Neuronal stem cell (in vitro differentiated cells): ENCODE measurements at regions not wholly inside any gene's neighbourhood (a gene's known extent, or its start where the extent isn't known, plus 50 kb on each side); places are given as distances from the start of the nearest gene placed in this dataset.
A peak's percentile ranks its signal among the peaks of the same experiment; 100 is the strongest.

Experiments
- DNase-seq: peaks from one replicate; pipeline ENCODE4 v3.0.0-alpha.2; 2013; ENCODE audit warnings: low spot score
- H2AFZ ChIP-seq: one replicate; pipeline ENCODE4 v1.6.1; 2013; ENCODE audit warnings: mild to moderate bottlenecking, low read length, inconsistent platforms
- H2AK5ac ChIP-seq: 2 replicates; pipeline ENCODE4 v1.6.1; 2013; ENCODE audit warnings: low read depth, mild to moderate bottlenecking, inconsistent platforms, low read length, moderate library complexity, mixed read lengths
- H2BK120ac ChIP-seq: 2 replicates; pipeline ENCODE4 v1.6.1; 2013; ENCODE audit warnings: low read depth, mild to moderate bottlenecking, inconsistent platforms, low read length, moderate library complexity, mixed read lengths
- H2BK12ac ChIP-seq: one replicate; pipeline ENCODE4 v1.6.1; 2013; ENCODE audit warnings: low read length, inconsistent platforms
- H2BK15ac ChIP-seq: 2 replicates; pipeline ENCODE4 v1.6.1; 2013; ENCODE audit warnings: mild to moderate bottlenecking, low read length, inconsistent platforms, mixed read lengths
- H2BK5ac ChIP-seq: one replicate; pipeline ENCODE4 v1.6.1; 2013; ENCODE audit warnings: inconsistent platforms, mild to moderate bottlenecking, low read length, moderate library complexity
- H3K14ac ChIP-seq: one replicate; pipeline ENCODE4 v1.6.1; 2013; ENCODE audit warnings: low read length, inconsistent platforms
- H3K18ac ChIP-seq: 2 replicates; pipeline ENCODE4 v1.6.1; 2013; ENCODE audit warnings: low read length, inconsistent platforms
- H3K23ac ChIP-seq: 2 replicates; pipeline ENCODE4 v1.6.1; 2013; ENCODE audit warnings: low read depth, mild to moderate bottlenecking, mixed read lengths, low read length, inconsistent platforms; ENCODE audit not compliant: poor library complexity
- H3K27ac ChIP-seq: replicated peaks from 3 replicates; pipeline ENCODE4 v1.5.1; 2013; ENCODE audit warnings: low read length, inconsistent platforms
- H3K27me3 ChIP-seq, 3 experiments: 2 replicates each; pipeline ENCODE4 v1.6.1; 2013; ENCODE audit warnings: low read length in 3 of 3, mild to moderate bottlenecking in 2 of 3, inconsistent platforms in 1 of 3, low read depth in 1 of 3, mixed read lengths in 1 of 3, moderate library complexity in 1 of 3; ENCODE audit not compliant: control insufficient read depth in 3 of 3, insufficient read depth in 3 of 3
- H3K36me3 ChIP-seq, 2 donors: replicated peaks in 1 of 2; 2 replicates each; pipeline ENCODE4 v1.6.1; 2013; ENCODE audit warnings: low read length in 2 of 2; ENCODE audit not compliant: control insufficient read depth in 2 of 2, insufficient read depth in 2 of 2
- H3K4ac ChIP-seq: 2 replicates; pipeline ENCODE4 v1.6.1; 2013; ENCODE audit warnings: inconsistent platforms, mild to moderate bottlenecking, low read length, moderate library complexity
- H3K4me1 ChIP-seq, 2 donors: 1 replicate in 1 of 2; 2 replicates in 1 of 2; pipeline ENCODE4 v1.6.1; 2013; ENCODE audit warnings: low read length in 2 of 2, low read depth in 1 of 2; ENCODE audit not compliant: control insufficient read depth in 2 of 2, insufficient read depth in 1 of 2
- H3K4me2 ChIP-seq: one replicate; pipeline ENCODE4 v1.6.1; 2013; ENCODE audit warnings: mild to moderate bottlenecking, low read length, inconsistent platforms; ENCODE audit not compliant: insufficient read depth, poor library complexity, severe bottlenecking
- H3K4me3 ChIP-seq, 2 donors: 2 replicates each; pipeline ENCODE4 v1.5.1; 2013; ENCODE audit warnings: low read length in 2 of 2, mild to moderate bottlenecking in 2 of 2, inconsistent platforms in 1 of 2, moderate library complexity in 1 of 2
- H3K79me1 ChIP-seq: one replicate; pipeline ENCODE4 v1.6.1; 2013; ENCODE audit warnings: low read depth, mild to moderate bottlenecking, inconsistent platforms, low read length, moderate library complexity
- H3K9ac ChIP-seq: one replicate; pipeline ENCODE4 v1.6.1; 2013; ENCODE audit warnings: mild to moderate bottlenecking, low read depth, low read length, inconsistent platforms; ENCODE audit not compliant: poor library complexity
- H3K9me3 ChIP-seq, 2 donors: replicated peaks in 1 of 2; 2 replicates each; pipeline versions ENCODE3 to v1.6.1; 2013; ENCODE audit warnings: low read length in 2 of 2, mild to moderate bottlenecking in 2 of 2, inconsistent platforms in 1 of 2, low read depth in 1 of 2, mixed read lengths in 1 of 2, moderate library complexity in 1 of 2; ENCODE audit not compliant: control insufficient read depth in 2 of 2, insufficient read depth in 1 of 2
- H4K8ac ChIP-seq: one replicate; pipeline ENCODE4 v1.6.1; 2013; ENCODE audit warnings: low read depth, mild to moderate bottlenecking, inconsistent platforms, low read length, moderate library complexity
- H4K91ac ChIP-seq: one replicate; pipeline ENCODE4 v1.6.1; 2013; ENCODE audit warnings: low read length, low read depth, mild to moderate bottlenecking, inconsistent platforms; ENCODE audit not compliant: poor library complexity
- WGBS, 2 donors: extraction: QIAGEN DNeasy Blood & Tissue Kit; methylation state at CpG; one replicate each; pipeline ENCODE4 v1.1.7; 2013; ENCODE audit warnings: missing lambda C conversion rate in 2 of 2, mixed read lengths in 1 of 2; ENCODE audit not compliant: insufficient read length in 2 of 2, insufficient replicate concordance in 1 of 2; ENCODE audit errors: extremely low coverage in 2 of 2; 5-methylcytosine and 5-hydroxymethylcytosine counted together

GRCh38 chr14:31964490-31964889 lies 112.6 kb upstream of the ARHGAP5 start:
- no CpG with 5 or more reads among the region's 6 CpGs for WGBS, 2 donors

GRCh38 chr14:31965071-31965734 lies 111.9 kb upstream of the ARHGAP5 start:
- no peak overlapping the region for H3K14ac ChIP-seq
- H2BK120ac ChIP-seq, result no peak overlapping the region
- peaks cover 0 to 2% of the 10 kb centered on the region in 2 donors for H3K9me3 ChIP-seq
- no peak overlapping the region for H3K9ac ChIP-seq
- no peaks in the 10 kb centered on the region for H3K36me3 ChIP-seq
- H3K18ac ChIP-seq, result peak overlapping the region; percentile 37
- no peak overlapping the region for H2BK12ac ChIP-seq
- H2AFZ ChIP-seq, result no peak overlapping the region
- no peak overlapping the region for H3K4ac ChIP-seq
- H3K4me1 ChIP-seq, result peaks cover 0 to 15% of the 10 kb centered on the region in 2 donors
- H3K79me1 ChIP-seq, result no peaks in the 10 kb centered on the region
- no peak overlapping the region for H2AK5ac ChIP-seq
- WGBS, 2 donors, result no CpG with 5 or more reads among the region's 11 CpGs
- H3K27me3 ChIP-seq, result no peaks in the 10 kb centered on the region
- H3K4me2 ChIP-seq, result no peak overlapping the region
- H3K27ac ChIP-seq, result no peak overlapping the region
- no peak overlapping the region for H3K23ac ChIP-seq
- H2BK5ac ChIP-seq, result no peak overlapping the region
- no peak for DNase-seq
- H3K4me3 ChIP-seq, result no peak overlapping the region
- no peak overlapping the region for H4K91ac ChIP-seq
- no peak overlapping the region for H2BK15ac ChIP-seq
- H4K8ac ChIP-seq, result no peak overlapping the region

More at GRCh38 chr14:31964490-31964889, 112.6 kb upstream of the ARHGAP5 start:
- Histone ChIP-seq H3K4me1 (peaks cover 0 to 17% of the 10 kb centered on the region in 2 donors), H3K4me3 (no peak overlapping the region), H2AK5ac (no peak overlapping the region), H4K8ac (no peak overlapping the region), H3K14ac (no peak overlapping the region), H3K4ac (no peak overlapping the region), H3K18ac (no peak overlapping the region), H3K9ac (no peak overlapping the region), H3K9me3 (peaks cover 0 to 2% of the 10 kb centered on the region in 2 donors), H3K27ac (no peak overlapping the region), H2BK120ac (no peak overlapping the region), H2AFZ (no peak overlapping the region), H3K23ac (no peak overlapping the region), H2BK15ac (no peak overlapping the region), H2BK5ac (no peak overlapping the region), H4K91ac (no peak overlapping the region), H3K36me3 (no peaks in the 10 kb centered on the region), H3K27me3 (no peaks in the 10 kb centered on the region), H2BK12ac (no peak overlapping the region), H3K4me2 (no peak overlapping the region), H3K79me1 (no peaks in the 10 kb centered on the region)
- DNase-seq, result no peak

DNA sequence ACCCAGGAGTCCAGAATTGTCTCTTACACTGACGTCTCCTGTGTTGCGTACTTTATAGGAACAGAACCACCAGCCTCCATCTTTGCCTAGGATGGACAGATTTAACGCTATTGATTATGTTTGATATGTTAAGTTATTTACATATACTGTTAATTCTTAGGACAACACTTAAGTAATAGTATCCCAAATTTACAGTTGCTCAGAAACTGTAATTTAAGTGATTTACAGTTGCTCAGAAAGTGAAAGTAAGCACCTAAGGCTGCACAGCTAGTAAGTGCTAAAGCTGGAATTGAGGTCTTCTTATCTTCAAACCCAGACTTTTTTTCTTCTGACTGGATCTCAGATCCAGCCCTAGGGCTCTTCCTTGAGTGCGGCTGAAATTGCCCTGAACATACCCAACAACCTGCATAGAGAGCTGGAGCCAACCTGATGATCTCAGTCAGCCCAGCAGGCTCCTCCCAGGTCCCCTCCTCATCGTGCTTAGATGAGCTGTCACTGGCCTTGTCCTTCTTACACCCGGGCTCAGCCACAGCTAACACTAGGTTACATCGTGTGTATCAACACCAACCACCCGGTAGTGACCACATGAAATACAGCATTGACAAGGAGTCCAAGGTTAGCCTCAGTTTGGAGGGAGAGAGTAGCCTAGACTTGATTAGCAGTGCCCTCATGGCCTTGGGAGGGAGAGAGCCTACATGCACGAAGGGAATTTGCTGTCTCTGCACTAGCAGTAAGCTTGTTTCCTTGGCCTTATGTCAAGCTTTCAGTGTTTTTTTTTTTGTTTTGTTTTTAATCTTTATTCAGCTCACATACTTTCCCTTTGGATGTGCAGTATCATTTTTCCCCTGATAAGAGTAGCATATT lies 111.1 kb upstream of the ARHGAP5 start:
- Histone ChIP-seq H2BK120ac (no peak overlapping the region), H3K27ac (no peak overlapping the region), H4K91ac (no peak overlapping the region), H3K14ac (no peak overlapping the region), H3K36me3 (no peaks in the 10 kb centered on the region), H3K9ac (no peak overlapping the region), H2BK12ac (no peak overlapping the region), H2AFZ (no peak overlapping the region), H2BK5ac (no peak overlapping the region), H3K9me3 (peaks cover 0 to 5% of the 10 kb centered on the region in 2 donors), H3K4me2 (no peak overlapping the region), H2BK15ac (no peak overlapping the region), H2AK5ac (no peak overlapping the region), H3K4me1 (peaks cover 0 to 15% of the 10 kb centered on the region in 2 donors), H3K18ac (no peak overlapping the region), H3K4me3 (no peak overlapping the region), H3K23ac (no peak overlapping the region), H3K4ac (no peak overlapping the region), H4K8ac (no peak overlapping the region), H3K79me1 (no peaks in the 10 kb centered on the region), H3K27me3 (no peaks in the 10 kb centered on the region)
- no CpG with 5 or more reads among the region's 9 CpGs for WGBS, 2 donors
- DNase-seq, result no peak
